Thoracic aorta (tissue), 2 donors: ENCODE measurements at regions not wholly inside any gene's neighbourhood (a gene's known extent, or its start where the extent isn't known, plus 50 kb on each side); places are given as distances from the start of the nearest gene placed in this dataset.

Source experiments
- ATAC-seq: fragments of 150-250 bp; one replicate; pipeline ENCODE4 v1.8.0; 2017; ENCODE audit warnings: low read depth; ENCODE audit not compliant: insufficient number of reproducible peaks, low FRiP score
- DNase-seq: peaks from one replicate; pipeline ENCODE4 v3.0.0-alpha.2; 2020; ENCODE audit warnings: low spot score
- H3K27ac ChIP-seq, 2 donors: fragments of 200-600 bp; sonication (generic); 1 replicate in 1 of 2; 2 replicates in 1 of 2; pipeline ENCODE4 v1.5.1; 2016; ENCODE audit warnings: mild to moderate bottlenecking in 2 of 2, moderate library complexity in 2 of 2
- H3K27me3 ChIP-seq: fragments of 200-600 bp; sonication (generic); replicated peaks from 2 replicates; pipeline ENCODE4 v1.6.0; 2016; ENCODE audit warnings: mild to moderate bottlenecking; ENCODE audit not compliant: insufficient read depth
- H3K36me3 ChIP-seq: fragments of 200-600 bp; sonication (generic); one replicate; pipeline ENCODE4 v1.5.1; 2016
- H3K4me1 ChIP-seq, 2 donors: fragments of 200-600 bp; sonication (generic); 1 replicate in 1 of 2; 2 replicates in 1 of 2; pipeline versions ENCODE4 v1.5.1 to v1.6.0; 2016; ENCODE audit warnings: low read depth in 2 of 2, mild to moderate bottlenecking in 1 of 2; ENCODE audit not compliant: control insufficient read depth in 1 of 2
- H3K4me3 ChIP-seq: fragments of 200-600 bp; sonication (generic); 2 replicates; pipeline ENCODE4 v1.5.1; 2016; ENCODE audit warnings: mild to moderate bottlenecking
- H3K9me3 ChIP-seq: fragments of 200-600 bp; sonication (generic); 2 replicates; pipeline ENCODE4 v1.5.1; 2016
- TF ChIP-seq, protein P1 (sequence below): fragments of 200-600 bp; sonication (generic); IDR thresholded peaks from one replicate; pipeline ENCODE4 v1.5.1; 2019; ENCODE audit warnings: antibody characterized with exemption

DNA sequence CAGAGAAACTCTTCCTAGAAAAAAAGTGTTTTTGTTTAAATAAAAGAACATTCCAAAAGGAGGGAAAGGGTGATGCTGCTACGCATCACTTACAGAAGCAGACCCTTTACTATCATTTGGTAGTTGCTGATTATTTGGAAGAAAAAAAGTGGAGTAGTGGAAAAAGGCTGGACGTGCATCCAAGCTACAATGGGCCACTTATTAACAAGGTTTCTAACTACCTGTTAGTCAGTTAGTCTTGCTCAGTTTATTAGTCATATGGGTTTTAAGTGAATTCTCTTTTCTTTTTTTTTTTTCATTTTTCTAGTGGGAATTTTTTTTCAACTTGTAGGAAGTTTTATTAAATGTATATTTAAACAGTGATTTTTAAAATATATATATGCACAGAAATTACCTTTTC is 866.0 kb downstream of the MCTP2 start:
- Histone ChIP-seq H3K27ac (no peak overlapping the region), H3K4me3 (no peak overlapping the region), H3K9me3 (no peaks in the 10 kb centered on the region), H3K36me3 (no peaks in the 10 kb centered on the region), H3K4me1 (no peaks in the 10 kb centered on the region), H3K27me3 (no peaks in the 10 kb centered on the region)
- ATAC-seq: no peak
- DNase-seq: no peak
- TF ChIP-seq, protein P1, sequence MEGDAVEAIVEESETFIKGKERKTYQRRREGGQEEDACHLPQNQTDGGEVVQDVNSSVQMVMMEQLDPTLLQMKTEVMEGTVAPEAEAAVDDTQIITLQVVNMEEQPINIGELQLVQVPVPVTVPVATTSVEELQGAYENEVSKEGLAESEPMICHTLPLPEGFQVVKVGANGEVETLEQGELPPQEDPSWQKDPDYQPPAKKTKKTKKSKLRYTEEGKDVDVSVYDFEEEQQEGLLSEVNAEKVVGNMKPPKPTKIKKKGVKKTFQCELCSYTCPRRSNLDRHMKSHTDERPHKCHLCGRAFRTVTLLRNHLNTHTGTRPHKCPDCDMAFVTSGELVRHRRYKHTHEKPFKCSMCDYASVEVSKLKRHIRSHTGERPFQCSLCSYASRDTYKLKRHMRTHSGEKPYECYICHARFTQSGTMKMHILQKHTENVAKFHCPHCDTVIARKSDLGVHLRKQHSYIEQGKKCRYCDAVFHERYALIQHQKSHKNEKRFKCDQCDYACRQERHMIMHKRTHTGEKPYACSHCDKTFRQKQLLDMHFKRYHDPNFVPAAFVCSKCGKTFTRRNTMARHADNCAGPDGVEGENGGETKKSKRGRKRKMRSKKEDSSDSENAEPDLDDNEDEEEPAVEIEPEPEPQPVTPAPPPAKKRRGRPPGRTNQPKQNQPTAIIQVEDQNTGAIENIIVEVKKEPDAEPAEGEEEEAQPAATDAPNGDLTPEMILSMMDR: no peak

- ATAC-seq: no peak
- H3K27ac ChIP-seq: no peak overlapping the region
Measured at GRCh38 chr15:95105229-95105628, 873.9 kb downstream of the MCTP2 start.

DNA sequence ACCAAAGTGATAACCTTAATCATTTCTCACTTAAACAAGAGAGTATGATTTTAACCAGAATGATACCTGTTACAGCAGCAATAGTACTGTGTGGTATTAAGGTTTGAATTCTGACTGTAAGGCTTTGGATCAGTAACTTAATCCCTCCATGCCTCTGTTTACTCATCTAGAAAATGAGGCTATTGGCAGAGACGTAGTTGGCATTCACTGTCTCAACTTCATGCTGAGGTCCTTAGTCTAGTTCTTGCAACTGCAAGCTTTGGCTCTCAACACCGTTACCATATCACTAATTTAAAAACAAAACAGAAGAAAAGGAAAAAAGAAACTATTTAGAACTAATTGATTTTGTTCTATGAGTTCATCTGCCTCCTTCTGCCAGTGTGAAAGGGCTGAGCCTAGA is 875.4 kb downstream of the MCTP2 start:
- Histone ChIP-seq H3K27me3 (no peaks in the 10 kb centered on the region), H3K4me3 (no peak overlapping the region), H3K27ac (no peak overlapping the region), H3K4me1 (peaks cover 0 to 14% of the 10 kb centered on the region in 2 donors), H3K9me3 (no peaks in the 10 kb centered on the region), H3K36me3 (no peaks in the 10 kb centered on the region)
- TF ChIP-seq, protein P1: no peak
- DNase-seq (no peak), ATAC-seq (no peak)

More at GRCh38 chr15:95105229-95105628, 873.9 kb downstream of the MCTP2 start:
- no peaks in the 10 kb centered on the region for H3K36me3 ChIP-seq
- TF ChIP-seq, protein P1: no peak
- no peaks in the 10 kb centered on the region for H3K9me3 ChIP-seq
- H3K27me3 ChIP-seq: no peaks in the 10 kb centered on the region
- no peak for DNase-seq
- H3K4me3 ChIP-seq: no peak overlapping the region
- peaks cover 0 to 14% of the 10 kb centered on the region in 2 donors for H3K4me1 ChIP-seq

GRCh38 chr15:95108673-95109072 is 877.3 kb downstream of the MCTP2 start:
- DNase-seq (no peak), ATAC-seq (no peak)
- TF ChIP-seq, protein P1: no peak
- H3K36me3 ChIP-seq: no peaks in the 10 kb centered on the region
- H3K9me3 ChIP-seq: no peaks in the 10 kb centered on the region
- H3K4me1 ChIP-seq: peaks cover 0 to 14% of the 10 kb centered on the region in 2 donors
- no peak overlapping the region for H3K27ac ChIP-seq
- H3K27me3 ChIP-seq: no peaks in the 10 kb centered on the region
- H3K4me3 ChIP-seq: no peak overlapping the region

- no peaks in the 10 kb centered on the region for H3K9me3 ChIP-seq
- H3K4me1 ChIP-seq: peaks cover 0 to 11% of the 10 kb centered on the region in 2 donors
- H3K36me3 ChIP-seq: no peaks in the 10 kb centered on the region
- TF ChIP-seq, protein P1: no peak
- H3K27ac ChIP-seq: no peak overlapping the region
- H3K4me3 ChIP-seq: no peak overlapping the region
- no peak for DNase-seq
- H3K27me3 ChIP-seq: no peaks in the 10 kb centered on the region
- no peak for ATAC-seq
Measured at GRCh38 chr15:95111969-95112368, 880.6 kb downstream of the MCTP2 start.
